Endometrial microvascular endothelial cells (primary cell): ENCODE measurements at regions not wholly inside any gene's neighbourhood (a gene's known extent, or its start where the extent isn't known, plus 50 kb on each side); places are given as distances from the start of the nearest gene placed in this dataset.
"Not testable (repeated sequence)": the region's sequence is repeated elsewhere in the genome, so short reads cannot be mapped to it uniquely, and the experiment has no call there.

Source experiments
- in situ Hi-C: cut with HindIII; loops from 2 replicates; pipeline ENCODE4 v1.10.0; 2017; ENCODE audit warnings: low sequenced_read_pairs, low pct_unique_long_range_greater_than_20kb; ENCODE audit errors: inconsistent ontology term

GRCh38 chr17:12195418-12195817, 174.7 kb downstream of the MAP2K4 start:
- in situ Hi-C loops = no loop called here

GRCh38 chr17:12201294-12201880, 180.7 kb downstream of the MAP2K4 start:
- in situ Hi-C loops = no loop called here

GRCh38 chr17:12209632-12210191, 189.0 kb downstream of the MAP2K4 start:
- in situ Hi-C loops = no loop called here

GRCh38 chr17:12220714-12221439, 200.2 kb downstream of the MAP2K4 start:
- in situ Hi-C loops = not testable (repeated sequence)

GRCh38 chr17:12222392-12222791, 201.7 kb downstream of the MAP2K4 start:
- in situ Hi-C loops = no loop called here

GRCh38 chr17:12227547-12227946, 206.9 kb downstream of the MAP2K4 start:
- in situ Hi-C loops = no loop called here

- in situ Hi-C loops = no loop called here
Measured at GRCh38 chr17:12229335-12229734, 208.7 kb downstream of the MAP2K4 start.

GRCh38 chr17:12230481-12231354, 210.0 kb downstream of the MAP2K4 start:
- in situ Hi-C loops = no loop called here

- in situ Hi-C loops = no loop called here
Measured at GRCh38 chr17:12231355-12231682, 210.6 kb downstream of the MAP2K4 start.

GRCh38 chr17:12239021-12239420, 218.3 kb downstream of the MAP2K4 start:
- in situ Hi-C loops = not testable (repeated sequence)

GRCh38 chr17:12242345-12242954, 221.8 kb downstream of the MAP2K4 start:
- in situ Hi-C loops = no loop called here

- in situ Hi-C loops = no loop called here
Measured at GRCh38 chr17:12247761-12248160, 227.1 kb downstream of the MAP2K4 start.

GRCh38 chr17:12250973-12251372, 230.3 kb downstream of the MAP2K4 start:
- in situ Hi-C loops = no loop called here

GRCh38 chr17:12252462-12252861, 231.8 kb downstream of the MAP2K4 start:
- in situ Hi-C loops = no loop called here

GRCh38 chr17:12254460-12254859, 233.8 kb downstream of the MAP2K4 start:
- in situ Hi-C loops = no loop called here

GRCh38 chr17:12256380-12256995, 235.8 kb downstream of the MAP2K4 start:
- in situ Hi-C loops = no loop called here

GRCh38 chr17:12257176-12257575, 236.5 kb downstream of the MAP2K4 start:
- in situ Hi-C loops = no loop called here

GRCh38 chr17:12261354-12261753, 240.7 kb downstream of the MAP2K4 start:
- in situ Hi-C loops = no loop called here

- in situ Hi-C loops = no loop called here
Measured at GRCh38 chr17:12269751-12270150, 249.1 kb downstream of the MAP2K4 start.
